LNCaP clone FGC (cell line): ENCODE measurements at regions not wholly inside any gene's neighbourhood (a gene's known extent, or its start where the extent isn't known, plus 50 kb on each side); places are given as distances from the start of the nearest gene placed in this dataset.
A peak's percentile ranks its signal among the peaks of the same experiment; 100 is the strongest.
"Not testable (repeated sequence)": the region's sequence is repeated elsewhere in the genome, so short reads cannot be mapped to it uniquely, and the experiment has no call there.

ENCODE experiments used
- DNase-seq: peaks from one replicate; pipeline ENCODE4 v3.0.0-alpha.2; 2011; ENCODE audit warnings: low read depth
- H3K4me3 ChIP-seq: 2 replicates; pipeline ENCODE4 v1.5.1; 2011; ENCODE audit warnings: mild to moderate bottlenecking, low read depth, low read length, control low read depth
- CTCF ChIP-seq: IDR thresholded peaks from 2 replicates; pipeline ENCODE4 v1.5.1; 2012; ENCODE audit warnings: mild to moderate bottlenecking; ENCODE audit not compliant: control insufficient read depth, insufficient read depth; ENCODE audit errors: extremely low read depth

- TF ChIP-seq CTCF: no peak
- no peak for DNase-seq
- H3K4me3 ChIP-seq: no peak overlapping the region
These were observed 1717.4 kb upstream of the SPRY2 start for GRCh38 chr13:82058364-82058763.

- H3K4me3 ChIP-seq: peak overlapping the region; percentile 13; the same call in 1 of the 2 replicates
- not testable (repeated sequence) for DNase-seq
These were observed 1704.4 kb upstream of the SPRY2 start for GRCh38 chr13:82045316-82045715.

- no peak for DNase-seq
- no peak overlapping the region for H3K4me3 ChIP-seq
- TF ChIP-seq CTCF: no peak
These were observed 1695.7 kb upstream of the SPRY2 start for GRCh38 chr13:82036602-82037001.

GRCh38 chr13:82011355-82011754 lies 1670.4 kb upstream of the SPRY2 start:
- H3K4me3 ChIP-seq: no peak overlapping the region
- TF ChIP-seq CTCF: no peak
- no peak for DNase-seq

- no peak for DNase-seq
- H3K4me3 ChIP-seq: no peak overlapping the region
- no peak for TF ChIP-seq CTCF
These were observed 1669.9 kb upstream of the SPRY2 start for GRCh38 chr13:82010780-82011179.

GRCh38 chr13:82002710-82003109 lies 1661.8 kb upstream of the SPRY2 start:
- no peak for DNase-seq
- TF ChIP-seq CTCF: no peak

GRCh38 chr13:81995316-81995715 lies 1654.4 kb upstream of the SPRY2 start:
- no peak for DNase-seq
- H3K4me3 ChIP-seq: no peak overlapping the region
- no peak for TF ChIP-seq CTCF

More at GRCh38 chr13:82002710-82003109, 1661.8 kb upstream of the SPRY2 start:
- no peak overlapping the region for H3K4me3 ChIP-seq
